H9 (cell line): ENCODE measurements at regions not wholly inside any gene's neighbourhood (a gene's known extent, or its start where the extent isn't known, plus 50 kb on each side); places are given as distances from the start of the nearest gene placed in this dataset.

Experiments
- DNase-seq: peaks from one replicate; pipeline ENCODE4 v3.0.0-alpha.2; 2017
- H2AFZ ChIP-seq: one replicate; pipeline ENCODE4 v1.6.1; 2013; ENCODE audit warnings: mild to moderate bottlenecking, low read length, control low read depth, moderate library complexity
- H2AK5ac ChIP-seq: 2 replicates; pipeline ENCODE4 v1.6.1; 2013; ENCODE audit warnings: low read length, control low read depth, mixed read lengths; ENCODE audit not compliant: insufficient read length
- H2BK120ac ChIP-seq: one replicate; pipeline ENCODE4 v1.6.1; 2013; ENCODE audit warnings: low read depth, mild to moderate bottlenecking, low read length, control low read depth, inconsistent platforms; ENCODE audit not compliant: poor library complexity, severe bottlenecking
- H2BK12ac ChIP-seq: 2 replicates; pipeline ENCODE4 v1.6.1; 2013; ENCODE audit warnings: low read length, control low read depth, mixed read lengths, low read depth; ENCODE audit not compliant: insufficient read length
- H2BK15ac ChIP-seq: 2 replicates; pipeline ENCODE4 v1.6.1; 2013; ENCODE audit warnings: low read depth, low read length, control low read depth
- H2BK20ac ChIP-seq: one replicate; pipeline ENCODE4 v1.6.1; 2013; ENCODE audit warnings: low read depth, mild to moderate bottlenecking, low read length, control low read depth, inconsistent platforms; ENCODE audit not compliant: poor library complexity, severe bottlenecking
- H2BK5ac ChIP-seq: 2 replicates; pipeline ENCODE4 v1.6.1; 2013; ENCODE audit warnings: low read length, control low read depth, mixed read lengths; ENCODE audit not compliant: insufficient read length
- H3K14ac ChIP-seq: 2 replicates; pipeline ENCODE4 v1.6.1; 2013; ENCODE audit warnings: low read length, control low read depth; ENCODE audit not compliant: insufficient read depth
- H3K18ac ChIP-seq: 2 replicates; pipeline ENCODE4 v1.6.1; 2013; ENCODE audit warnings: low read depth, mild to moderate bottlenecking, mixed read lengths, low read length, control low read depth; ENCODE audit not compliant: insufficient read length
- H3K23ac ChIP-seq: 2 replicates; pipeline ENCODE4 v1.6.1; 2013; ENCODE audit warnings: low read length, control low read depth, mixed read lengths, low read depth; ENCODE audit not compliant: insufficient read length
- H3K23me2 ChIP-seq: 2 replicates; pipeline ENCODE4 v1.6.1; 2013; ENCODE audit warnings: low read depth, mild to moderate bottlenecking, mixed read lengths, low read length, control low read depth; ENCODE audit not compliant: insufficient read length, poor library complexity, severe bottlenecking
- H3K27ac ChIP-seq: 2 replicates; pipeline ENCODE4 v1.5.1; 2013; ENCODE audit warnings: low read length, control low read depth, mixed read lengths, low read depth; ENCODE audit not compliant: insufficient read length
- H3K27me3 ChIP-seq: 2 replicates; pipeline ENCODE4 v1.6.1; 2013; ENCODE audit warnings: low read length, control low read depth, inconsistent platforms; ENCODE audit not compliant: insufficient read depth
- H3K4ac ChIP-seq: 2 replicates; pipeline ENCODE4 v1.6.1; 2013; ENCODE audit warnings: low read depth, mild to moderate bottlenecking, control low read depth, inconsistent platforms, low read length, moderate library complexity
- H3K4me1 ChIP-seq: 2 replicates; pipeline ENCODE4 v1.6.1; 2013; ENCODE audit warnings: low read length, control low read depth, inconsistent platforms; ENCODE audit not compliant: insufficient read depth
- H3K4me2 ChIP-seq: 2 replicates; pipeline ENCODE4 v1.6.1; 2013; ENCODE audit warnings: low read length, control low read depth, mixed read lengths; ENCODE audit not compliant: insufficient read length, insufficient read depth
- H3K56ac ChIP-seq: 2 replicates; pipeline ENCODE4 v1.6.1; 2013; ENCODE audit warnings: low read depth, mild to moderate bottlenecking, mixed read lengths, low read length, control low read depth; ENCODE audit not compliant: insufficient read length
- H3K79me1 ChIP-seq: 2 replicates; pipeline ENCODE4 v1.6.1; 2013; ENCODE audit warnings: low read depth, mild to moderate bottlenecking, moderate library complexity, low read length, control low read depth, inconsistent platforms; ENCODE audit not compliant: insufficient read depth, poor library complexity, severe bottlenecking
- H3K79me2 ChIP-seq: 2 replicates; pipeline ENCODE4 v1.6.1; 2013; ENCODE audit warnings: low read length, control low read depth, inconsistent platforms; ENCODE audit not compliant: insufficient read depth
- H3K9ac ChIP-seq: 2 replicates; pipeline ENCODE4 v1.6.1; 2013; ENCODE audit warnings: low read length, control low read depth, mixed read lengths; ENCODE audit not compliant: insufficient read length; ENCODE audit errors: extremely low read depth
- H3K9me3 ChIP-seq: one replicate; pipeline ENCODE4 v1.6.1; 2013; ENCODE audit warnings: low read depth, low read length, inconsistent platforms; ENCODE audit not compliant: control insufficient read depth
- H3T11ph ChIP-seq: one replicate; pipeline ENCODE4 v1.6.1; 2013; ENCODE audit warnings: mild to moderate bottlenecking, low read length, control low read depth, inconsistent platforms
- H4K20me1 ChIP-seq: one replicate; pipeline ENCODE4 v1.6.1; 2013; ENCODE audit not compliant: control insufficient read depth, insufficient read length, insufficient read depth
- H4K5ac ChIP-seq: 2 replicates; pipeline ENCODE4 v1.6.1; 2013; ENCODE audit warnings: low read depth, mild to moderate bottlenecking, mixed read lengths, low read length, control low read depth; ENCODE audit not compliant: insufficient read length
- H4K8ac ChIP-seq: replicated peaks from 2 replicates; pipeline ENCODE4 v1.6.1; 2013; ENCODE audit warnings: low read length, control low read depth, mixed read lengths, low read depth; ENCODE audit not compliant: insufficient read length
- H4K91ac ChIP-seq: 2 replicates; pipeline ENCODE4 v1.6.1; 2013; ENCODE audit warnings: low read depth, mild to moderate bottlenecking, moderate library complexity, mixed read lengths, low read length, control low read depth; ENCODE audit not compliant: insufficient read length
- H3K27ac Mint-ChIP-seq, 3 experiments: 2 replicates in 2 of 3; 3 replicates in 1 of 3; pipeline ENCODE4 v1.8.0; 2020 to 2021; ENCODE audit warnings: mixed read lengths in 3 of 3, mild to moderate bottlenecking in 1 of 3, moderate library complexity in 1 of 3
- H3K27me3 Mint-ChIP-seq: 2 replicates; pipeline ENCODE4 v1.8.0; 2021; ENCODE audit warnings: low read depth, mild to moderate bottlenecking, moderate library complexity, mixed read lengths
- H3K36me3 Mint-ChIP-seq, 3 experiments: 2 replicates in 2 of 3; 3 replicates in 1 of 3; pipeline ENCODE4 v1.8.0; 2020 to 2021; ENCODE audit warnings: low read depth in 3 of 3, mixed read lengths in 3 of 3; ENCODE audit not compliant: insufficient read depth in 1 of 3
- H3K4me1 Mint-ChIP-seq, 2 experiments: 2 replicates each; pipeline ENCODE4 v1.8.0; 2020; ENCODE audit warnings: mixed read lengths in 2 of 2
- H3K4me3 Mint-ChIP-seq, 2 experiments: 2 replicates in 1 of 2; 3 replicates in 1 of 2; pipeline ENCODE4 v1.8.0; 2020 to 2021; ENCODE audit warnings: mild to moderate bottlenecking in 2 of 2, mixed read lengths in 2 of 2, moderate library complexity in 1 of 2
- H3K9me3 Mint-ChIP-seq, 2 experiments: 2 replicates in 1 of 2; 3 replicates in 1 of 2; pipeline ENCODE4 v1.8.0; 2020; ENCODE audit warnings: mild to moderate bottlenecking in 2 of 2, mixed read lengths in 2 of 2, moderate library complexity in 1 of 2
- CTCF ChIP-seq: fragments of 200-600 bp; sonication (generic); conservative IDR thresholded peaks from 3 replicates; pipeline ENCODE4 v1.8.0; 2021; ENCODE audit warnings: antibody characterized with exemption, mild to moderate bottlenecking
- whole genome bisulfite sequencing: extraction: QIAGEN DNeasy Blood & Tissue Kit; methylation state at CpG from one replicate; pipeline ENCODE4 v1.1.7; 2013; ENCODE audit warnings: missing lambda C conversion rate, low lambda C conversion rate, mixed read lengths; ENCODE audit not compliant: insufficient read length; ENCODE audit errors: extremely low coverage; 5-methylcytosine and 5-hydroxymethylcytosine counted together

- Histone ChIP-seq H2AK5ac (no peak overlapping the region), H2AFZ (no peak overlapping the region), H4K5ac (no peak overlapping the region), H4K8ac (no peak overlapping the region), H2BK120ac (no peak overlapping the region), H3K14ac (no peak overlapping the region), H2BK15ac (no peak overlapping the region), H4K91ac (no peak overlapping the region), H3K4me2 (no peak overlapping the region), H3K23me2 (peaks cover 6% of the 10 kb centered on the region), H3K23ac (no peak overlapping the region), H3K4ac (no peak overlapping the region), H3K79me2 (no peaks in the 10 kb centered on the region; the same call in 1 of the 2 replicates), H3T11ph (no peak overlapping the region), H3K18ac (no peak overlapping the region), H4K20me1 (no peaks in the 10 kb centered on the region), H3K56ac (no peak overlapping the region), H3K9ac (no peak overlapping the region), H3K79me1 (no peaks in the 10 kb centered on the region), H2BK20ac (no peak overlapping the region), H3K27ac (no peak overlapping the region), H3K4me1 (peaks cover 22% of the 10 kb centered on the region; the same call in 1 of the 2 replicates), H2BK5ac (no peak overlapping the region), H3K9me3 (no peaks in the 10 kb centered on the region), H2BK12ac (no peak overlapping the region), H3K27me3 (no peaks in the 10 kb centered on the region; the same call in 1 of the 2 replicates)
- H3K27ac Mint-ChIP-seq: peak overlapping the region; percentile 78 to 100 (median 86); a peak in 6 of 7 replicates
- H3K4me3 Mint-ChIP-seq: no peak overlapping the region; a peak in 2 of 5 replicates
- no peaks in the 10 kb centered on the region for H3K9me3 Mint-ChIP-seq
- peaks cover 82 to 83% of the 10 kb centered on the region in 2 experiments for H3K4me1 Mint-ChIP-seq
- no peak for TF ChIP-seq CTCF
- peaks cover 2 to 21% (median 20%) of the 10 kb centered on the region in 3 experiments; a peak in 5 of 7 replicates for H3K36me3 Mint-ChIP-seq
- no CpG with 5 or more reads among the region's 4 CpGs for WGBS
- DNase-seq: no peak
- H3K27me3 Mint-ChIP-seq: no peaks in the 10 kb centered on the region
Measured at GRCh38 chr1:209432443-209432825, 151.1 kb upstream of the CAMK1G start.
